GM19395 (cell line): ENCODE measurements at regions not wholly inside any gene's neighbourhood (a gene's known extent, or its start where the extent isn't known, plus 50 kb on each side); places are given as distances from the start of the nearest gene placed in this dataset.
A peak's percentile ranks its signal among the peaks of the same experiment; 100 is the strongest.

Experiments used
- ATAC-seq: cut with Tn5 transposase; IDR thresholded peaks from one replicate; pipeline ENCODE4 v1.9.1; 2021; ENCODE audit warnings: mild to moderate bottlenecking, moderate library complexity; ENCODE audit not compliant: unreplicated experiment

- ATAC-seq: no peak
Measured at GRCh38 chr13:99123101-99124045, 77.3 kb upstream of the UBAC2 start.

GRCh38 chr13:99124046-99124400 is 76.6 kb upstream of the UBAC2 start:
- no peak for ATAC-seq

- peak; percentile 81 for ATAC-seq
Measured at GRCh38 chr13:99124794-99125316, 75.8 kb upstream of the UBAC2 start.

- no peak for ATAC-seq
Measured at GRCh38 chr13:99125326-99125915, 75.2 kb upstream of the UBAC2 start.

DNA sequence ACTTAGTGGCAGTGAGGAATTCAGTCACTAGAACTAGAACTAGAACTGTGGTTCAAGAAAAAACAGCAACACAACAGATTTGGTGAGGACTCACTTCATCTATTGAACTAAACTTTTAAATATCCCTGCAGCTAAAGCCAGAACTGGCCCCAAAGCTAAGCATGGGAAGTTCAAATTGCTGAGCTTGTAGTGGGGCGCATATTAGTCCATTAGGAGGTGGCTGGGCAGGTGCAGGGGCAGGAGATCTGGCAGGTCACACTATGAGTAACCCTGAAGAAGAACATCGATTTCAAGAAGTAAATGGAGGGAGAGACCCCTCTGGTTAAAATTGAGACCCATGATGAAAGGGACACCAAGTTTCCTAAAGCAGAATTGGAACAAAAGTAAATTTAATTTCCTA is 73.8 kb upstream of the UBAC2 start:
- no peak for ATAC-seq

DNA sequence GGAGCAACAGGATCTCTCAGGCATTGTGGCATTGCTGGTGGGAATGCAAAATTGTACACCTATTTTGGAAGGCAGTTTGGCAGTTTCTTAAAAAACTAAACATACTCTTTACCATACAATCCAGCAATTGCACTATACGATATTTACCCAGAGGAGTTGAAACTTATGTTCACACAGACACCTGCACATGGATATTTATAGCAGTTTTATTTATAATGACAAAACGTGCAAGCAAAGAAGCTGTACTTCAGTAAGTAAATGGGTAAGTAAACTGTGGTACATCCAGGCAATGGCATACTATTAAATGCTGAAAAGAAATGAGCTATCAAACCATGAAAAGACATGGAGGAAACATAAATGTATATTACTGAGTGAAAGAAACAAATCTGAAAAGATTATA is 71.6 kb upstream of the UBAC2 start:
- no peak for ATAC-seq

GRCh38 chr13:99129951-99130350 is 70.7 kb upstream of the UBAC2 start:
- no peak for ATAC-seq

GRCh38 chr13:99131410-99131809 is 69.2 kb upstream of the UBAC2 start:
- ATAC-seq: no peak

DNA sequence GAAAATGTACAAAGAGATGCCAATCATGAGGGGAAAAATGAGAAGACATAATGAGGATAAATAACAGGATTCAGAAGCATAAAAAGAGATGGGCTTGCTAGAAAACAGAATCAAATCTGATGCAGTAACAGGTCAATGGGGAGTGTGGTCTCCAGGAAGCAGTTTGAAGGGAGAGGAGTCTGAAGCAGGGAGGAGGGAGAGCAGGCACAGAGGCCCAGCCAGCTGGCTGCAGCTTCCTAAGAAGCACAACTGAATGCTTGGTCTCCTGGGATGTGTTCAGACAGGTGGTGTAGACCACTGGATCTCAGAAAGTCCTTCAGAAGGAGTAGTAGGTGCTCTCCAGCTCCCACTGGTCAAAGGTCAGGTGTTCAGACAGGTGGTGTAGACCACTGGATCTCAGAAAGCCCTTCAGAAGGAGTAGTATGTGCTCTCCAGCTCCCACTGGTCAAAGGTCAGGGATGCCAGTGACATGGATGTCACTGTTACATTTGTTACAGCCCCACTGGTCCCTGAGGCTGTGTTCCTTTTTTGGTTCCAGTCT is 68.3 kb upstream of the UBAC2 start:
- ATAC-seq: no peak

- no peak for ATAC-seq
Measured at GRCh38 chr13:99133230-99133629, 67.4 kb upstream of the UBAC2 start.

- ATAC-seq: no peak
Measured at GRCh38 chr13:99133848-99134247, 66.8 kb upstream of the UBAC2 start.

DNA sequence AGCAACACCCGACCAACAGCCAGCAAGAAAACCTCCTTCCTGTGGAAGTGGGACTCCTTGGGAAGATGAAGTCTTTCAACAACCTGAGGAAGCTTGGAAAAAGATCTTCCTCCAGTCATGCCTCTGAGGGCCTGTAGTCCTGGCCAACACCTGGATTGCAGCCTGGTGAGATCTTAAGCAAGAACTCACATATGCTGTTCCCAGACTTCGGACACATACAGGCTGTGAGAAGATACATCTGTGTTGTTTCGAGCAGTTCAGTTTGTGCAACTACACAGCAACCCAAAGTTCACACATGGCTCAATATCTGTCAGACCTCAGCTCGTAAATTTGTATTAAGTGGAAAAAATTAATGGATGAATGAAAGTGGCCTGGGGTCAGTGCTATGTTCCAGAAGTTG is 65.1 kb upstream of the UBAC2 start:
- ATAC-seq: no peak

DNA sequence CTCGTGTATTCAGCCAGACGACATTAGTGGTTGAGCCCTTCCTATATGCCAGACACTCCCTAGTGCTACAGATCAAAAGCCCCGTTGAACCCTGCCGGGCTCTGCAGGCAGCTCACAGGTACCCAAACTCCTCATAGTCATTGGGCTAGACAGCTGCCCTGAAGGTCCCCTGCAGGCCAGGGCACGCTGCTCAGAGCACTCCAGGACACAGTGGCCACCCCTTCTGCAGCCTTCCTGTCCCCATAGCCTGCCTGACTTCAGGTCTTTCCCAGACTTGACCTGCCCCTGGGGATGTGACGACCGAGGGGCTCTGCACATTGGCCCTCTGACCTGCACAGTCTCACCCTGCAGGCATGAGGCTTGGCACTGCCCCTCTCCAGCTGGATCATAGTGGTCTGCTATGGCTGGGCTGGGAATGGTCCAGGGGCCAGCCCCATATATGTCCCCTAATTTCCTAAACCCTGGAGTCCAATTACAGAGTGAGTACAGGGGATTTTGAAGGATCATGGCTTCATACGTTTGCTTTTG is 64.2 kb upstream of the UBAC2 start:
- ATAC-seq: no peak

- no peak for ATAC-seq
Measured at GRCh38 chr13:99140831-99141230, 59.8 kb upstream of the UBAC2 start.

DNA sequence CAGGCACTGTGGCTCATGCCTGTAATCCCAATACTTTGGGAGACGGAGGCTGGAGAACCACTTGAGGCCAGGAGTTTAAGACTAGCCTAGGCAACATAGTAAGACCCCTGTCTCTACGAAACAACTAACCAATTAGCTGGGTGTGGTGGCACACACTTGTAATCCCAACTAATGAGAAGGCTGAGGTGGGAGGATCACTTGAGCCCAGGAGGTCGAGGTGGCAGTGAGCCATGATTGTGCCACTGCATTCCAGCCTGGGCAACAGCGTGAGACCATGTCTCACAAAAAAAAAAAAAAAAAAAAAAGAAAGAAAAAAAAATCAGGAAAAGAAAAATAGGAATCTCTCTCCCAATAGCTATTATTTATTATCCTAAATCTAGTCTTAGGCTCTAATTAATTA is 56.8 kb upstream of the UBAC2 start:
- no peak for ATAC-seq

DNA sequence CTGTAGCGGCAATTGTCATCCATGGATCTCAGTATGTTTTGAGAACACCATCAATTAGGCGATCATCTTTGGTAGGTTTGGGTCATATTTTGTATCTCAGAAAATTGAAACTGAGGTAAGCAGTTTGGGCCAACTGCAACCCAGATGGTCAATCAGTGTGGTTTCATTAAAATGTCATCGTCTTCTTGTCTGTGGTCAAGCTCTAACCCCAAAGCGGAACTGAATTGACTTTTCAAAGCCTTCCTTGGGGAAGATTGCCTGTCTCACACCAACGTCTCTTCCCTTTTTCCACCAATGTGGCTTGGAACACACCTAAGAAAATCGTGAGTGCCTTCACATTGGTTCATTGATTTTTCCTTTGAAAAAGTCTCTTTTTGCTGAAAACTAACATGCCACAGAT is 56.3 kb upstream of the UBAC2 start:
- ATAC-seq: peak; percentile 78

DNA sequence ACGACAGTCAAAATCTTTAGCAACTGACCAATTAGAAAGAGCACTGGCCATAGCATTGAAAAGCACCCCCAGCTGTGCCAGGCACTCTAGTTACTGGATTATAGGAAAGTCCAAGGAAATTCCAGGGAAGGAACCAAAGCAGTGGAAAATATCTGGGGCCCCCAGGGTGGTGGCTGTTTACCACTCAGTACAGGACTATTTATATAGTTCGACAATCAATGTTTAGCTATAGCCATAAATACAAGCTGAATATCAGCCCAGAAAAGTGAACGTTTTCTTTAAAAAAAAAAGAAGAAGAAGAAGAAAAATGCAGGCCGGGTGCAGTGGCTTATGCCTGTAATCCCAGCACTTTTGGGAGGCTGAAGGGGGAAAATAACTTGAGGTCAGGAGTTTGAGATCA is 55.2 kb upstream of the UBAC2 start:
- no peak for ATAC-seq

DNA sequence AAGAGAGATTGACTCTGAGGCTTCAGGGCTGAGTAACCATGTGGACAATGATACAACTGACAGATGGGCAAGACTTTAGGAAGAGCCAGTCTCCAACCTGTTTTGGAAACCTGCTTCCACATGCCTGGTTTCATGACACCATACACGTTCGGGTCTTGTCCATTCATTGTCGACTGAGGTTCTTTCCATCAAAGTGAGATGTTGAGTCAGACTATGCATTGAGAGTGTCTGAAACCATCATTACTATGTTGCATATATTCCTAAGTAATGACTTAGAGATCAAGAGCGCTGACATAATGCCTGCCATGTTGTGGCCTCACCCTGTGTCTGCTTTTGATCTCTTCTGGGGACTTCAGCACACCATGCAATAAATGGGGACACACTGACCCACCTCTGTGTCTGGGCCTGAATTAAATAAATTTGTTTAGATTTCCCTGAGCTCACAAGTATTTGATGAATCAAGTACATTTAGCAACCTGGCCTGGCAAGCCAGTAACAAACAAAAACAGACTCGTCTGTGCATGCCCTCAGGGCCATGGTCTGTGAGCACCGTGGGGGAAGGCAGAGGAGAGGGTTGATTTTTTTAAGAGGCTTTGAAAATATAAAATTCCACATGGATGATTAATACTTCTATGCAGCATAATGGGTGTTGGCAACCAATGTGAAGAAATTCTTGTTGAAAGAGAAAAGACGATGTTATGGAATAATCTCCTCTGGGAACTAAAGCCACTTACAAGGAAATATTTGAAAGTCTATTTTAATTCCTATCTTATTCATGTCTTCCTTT is 49.9 kb upstream of the UBAC2 start:
- ATAC-seq: no peak
